ENCODE measurements at regions not wholly inside any gene's neighbourhood (a gene's known extent, or its start where the extent isn't known, plus 50 kb on each side); places are given as distances from the start of the nearest gene placed in this dataset.
"Not testable (repeated sequence)": the region's sequence is repeated elsewhere in the genome, so short reads cannot be mapped to it uniquely, and the experiment has no call there.

DNA sequence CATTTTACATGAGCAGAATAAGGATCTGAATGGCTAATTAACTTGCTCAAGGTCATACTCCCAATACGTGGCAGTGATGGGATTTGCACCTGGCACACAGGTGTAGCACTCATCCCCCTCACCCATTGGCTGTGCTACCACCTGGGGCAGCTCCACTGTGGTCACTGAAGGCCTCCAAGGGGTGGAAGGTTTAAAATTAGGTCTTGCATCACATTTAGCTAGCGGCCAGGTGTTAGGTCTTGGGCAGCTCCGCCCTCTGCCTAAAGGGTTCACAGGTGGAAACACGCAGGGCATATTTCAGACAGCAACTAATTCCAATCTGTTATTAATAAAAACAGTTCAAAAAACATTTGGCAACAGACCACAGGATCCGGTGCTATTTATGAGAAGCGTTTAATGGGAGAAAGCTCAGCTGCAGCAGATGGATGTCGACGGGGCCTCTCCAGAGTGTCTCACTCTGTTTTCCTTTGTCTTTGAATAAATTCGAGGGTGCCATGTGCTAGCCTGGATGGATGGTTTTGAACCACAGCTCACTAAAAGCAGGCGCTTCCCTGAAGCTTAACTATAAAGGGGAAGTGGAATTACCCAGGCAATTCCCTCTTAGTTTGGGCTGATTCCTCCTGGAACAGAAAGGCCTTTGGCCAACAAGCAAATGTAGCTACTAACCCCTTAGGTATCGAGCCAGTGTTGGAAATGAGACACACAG lies 1017.6 kb downstream of the TYW1 start:
- DNase-seq (ENCODE audit: low spot score) = no peak

DNA sequence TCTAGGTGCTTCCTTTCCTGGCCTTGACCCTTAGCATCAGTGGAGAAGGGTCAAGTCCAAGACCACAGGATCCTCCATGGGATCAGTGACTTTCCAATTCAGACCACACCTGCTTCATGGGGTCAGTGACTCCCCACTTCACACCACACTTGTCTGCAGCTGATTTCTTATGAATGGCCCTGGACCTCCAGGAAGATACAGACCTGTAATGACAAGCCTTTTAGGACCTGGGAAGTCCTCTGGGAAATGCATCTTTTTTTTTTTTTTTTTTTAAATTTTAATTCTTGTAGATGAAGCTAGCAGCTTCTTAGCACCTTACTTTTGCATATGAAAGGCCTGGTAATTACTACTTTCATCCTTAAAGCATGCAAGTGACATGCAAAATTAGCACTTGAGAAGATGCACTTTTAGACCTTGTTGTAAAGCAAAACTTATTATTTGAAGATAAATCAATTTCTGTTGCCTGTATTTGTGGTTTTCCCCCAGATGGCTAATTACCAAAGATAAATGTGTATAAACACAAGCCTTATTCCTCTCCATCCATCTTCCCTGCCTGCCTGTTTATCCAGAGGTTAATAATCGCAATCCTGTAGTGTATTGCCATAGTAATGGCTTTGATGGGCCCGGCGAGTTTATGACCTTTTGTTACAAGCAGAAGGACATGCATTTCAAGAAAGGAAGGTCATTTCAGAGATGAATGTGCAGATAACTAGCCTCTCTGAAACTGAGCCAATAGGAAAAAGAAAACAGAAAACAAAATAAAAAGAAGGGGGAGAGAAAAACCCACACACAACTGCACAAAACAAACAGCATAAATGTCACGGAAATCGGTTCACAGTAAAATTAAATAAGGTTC lies 1018.7 kb downstream of the TYW1 start:
- DNase-seq (ENCODE audit: low spot score) = no peak

DNA sequence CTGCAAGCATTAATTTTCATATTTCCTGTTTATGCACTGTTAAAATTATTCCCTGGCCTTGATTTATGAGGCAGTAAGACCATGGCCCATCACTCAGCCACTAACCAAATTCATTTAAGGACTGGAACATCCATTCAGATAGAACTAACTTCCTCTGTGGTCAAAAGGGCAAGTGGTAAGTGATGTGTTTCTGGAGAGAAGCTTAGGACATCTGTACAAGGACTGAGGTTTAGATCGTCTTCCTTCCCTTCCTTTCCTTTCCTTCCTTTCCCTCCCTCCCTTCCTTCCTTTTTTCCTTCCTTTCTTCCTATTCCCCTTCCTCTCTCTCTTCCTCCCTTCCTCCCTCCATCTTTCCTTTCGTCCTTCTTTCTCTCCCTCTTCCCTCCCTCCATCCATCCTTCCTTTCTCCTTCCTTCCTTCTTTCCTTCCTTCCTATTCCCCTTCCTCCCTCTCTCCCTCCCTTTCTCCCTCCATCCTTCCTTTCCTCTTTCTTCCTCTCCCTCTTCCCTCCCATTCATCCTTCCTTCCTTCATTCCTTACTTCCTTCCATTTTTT lies 1019.4 kb downstream of the TYW1 start:
- no peak for DNase-seq (ENCODE audit: low spot score)

DNA sequence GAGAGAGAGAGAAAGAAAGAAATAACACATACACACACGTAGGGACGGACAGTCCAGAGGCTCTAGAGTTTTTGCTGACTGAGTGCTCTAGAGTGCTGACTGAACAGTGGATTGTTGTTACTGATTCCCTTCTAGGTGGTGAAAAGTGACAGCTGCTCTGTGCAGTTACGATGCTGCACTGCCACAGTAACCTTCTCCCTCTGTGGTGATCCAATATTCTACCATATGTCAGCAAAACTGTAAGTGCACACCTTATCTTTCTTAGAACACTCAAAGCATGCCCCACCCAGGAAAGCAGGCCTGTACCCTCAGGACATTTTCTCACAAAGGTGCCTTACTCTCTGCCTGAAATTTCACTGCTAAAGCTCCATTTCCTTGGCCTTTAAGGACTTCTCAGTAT lies 1023.5 kb downstream of the TYW1 start:
- DNase-seq (ENCODE audit: low spot score) = no peak

DNA sequence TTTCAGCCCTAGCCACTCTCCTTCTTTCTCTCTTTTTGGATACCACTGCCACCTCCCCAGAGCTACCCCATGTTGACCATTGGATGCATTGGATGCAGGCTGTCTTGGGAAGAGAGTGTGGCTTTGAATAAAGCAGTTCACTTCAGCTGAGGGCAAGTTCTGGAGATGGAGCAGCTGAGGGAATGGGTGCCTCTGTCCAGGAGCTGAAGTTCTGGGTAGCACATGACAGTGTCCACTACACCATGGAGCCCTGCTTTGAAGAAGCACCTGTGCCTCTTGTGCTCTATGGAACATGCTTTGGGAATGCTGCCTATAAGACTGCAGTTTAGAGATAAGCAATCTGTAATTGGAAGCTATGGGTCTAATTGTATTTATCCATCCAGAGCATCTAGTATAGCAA lies 1028.7 kb downstream of the TYW1 start:
- DNase-seq (ENCODE audit: low spot score) = no peak

DNA sequence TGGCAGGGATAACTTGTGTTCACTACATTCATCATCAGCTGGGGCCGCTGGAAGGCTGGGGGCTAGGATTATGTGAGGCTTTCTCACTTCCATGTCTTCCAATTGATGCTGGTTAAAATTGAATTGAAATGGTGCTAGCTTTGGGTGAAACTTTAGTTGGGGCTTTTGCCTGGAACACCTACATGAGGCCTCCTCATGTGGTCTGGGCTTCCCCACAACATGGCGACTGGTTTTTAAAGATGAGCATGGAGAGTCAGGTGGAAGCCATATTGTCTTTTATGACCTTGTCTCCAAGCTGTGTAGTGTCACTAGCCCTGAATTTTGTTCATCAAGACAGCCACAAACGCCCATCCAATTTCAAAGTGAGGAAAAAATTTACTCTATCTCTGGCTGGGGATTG lies 1033.9 kb downstream of the TYW1 start:
- DNase-seq (ENCODE audit: low spot score) = no peak

DNA sequence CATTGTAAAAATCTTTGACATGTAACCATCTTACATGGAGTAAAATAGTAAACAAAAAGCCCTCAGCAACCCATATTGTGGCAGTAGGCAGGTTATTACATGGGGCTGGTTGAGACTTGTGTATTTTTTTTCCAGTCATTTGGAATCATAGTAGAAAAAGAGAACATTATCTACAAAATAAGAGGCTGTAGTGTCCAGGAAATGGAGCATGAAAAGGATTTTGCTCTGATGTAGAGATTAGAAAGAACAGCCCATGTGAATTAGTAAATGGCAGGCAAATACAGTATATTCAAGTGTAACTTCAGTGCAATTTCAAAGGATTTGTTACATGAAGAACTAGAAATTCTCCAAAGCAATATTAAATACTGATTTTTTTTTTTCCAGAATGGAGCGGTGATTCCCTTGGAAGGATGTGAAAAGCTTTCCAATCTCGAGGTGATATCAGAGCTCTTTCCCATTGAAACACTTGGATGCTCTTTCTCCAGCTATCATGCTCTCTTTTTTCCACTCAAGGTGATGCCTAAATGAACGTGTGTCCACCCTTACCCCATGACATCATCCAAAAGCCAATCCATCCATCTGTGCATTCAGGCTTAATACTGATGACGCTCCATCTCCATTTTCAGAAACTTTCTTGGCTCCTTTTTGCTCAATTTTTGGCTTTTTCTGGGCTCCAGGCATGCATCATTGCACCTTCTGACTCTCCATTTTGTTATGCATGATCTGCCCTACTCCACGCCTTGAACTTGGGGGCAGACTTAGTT lies 1034.7 kb downstream of the TYW1 start:
- DNase-seq (ENCODE audit: low spot score) = no peak

DNA sequence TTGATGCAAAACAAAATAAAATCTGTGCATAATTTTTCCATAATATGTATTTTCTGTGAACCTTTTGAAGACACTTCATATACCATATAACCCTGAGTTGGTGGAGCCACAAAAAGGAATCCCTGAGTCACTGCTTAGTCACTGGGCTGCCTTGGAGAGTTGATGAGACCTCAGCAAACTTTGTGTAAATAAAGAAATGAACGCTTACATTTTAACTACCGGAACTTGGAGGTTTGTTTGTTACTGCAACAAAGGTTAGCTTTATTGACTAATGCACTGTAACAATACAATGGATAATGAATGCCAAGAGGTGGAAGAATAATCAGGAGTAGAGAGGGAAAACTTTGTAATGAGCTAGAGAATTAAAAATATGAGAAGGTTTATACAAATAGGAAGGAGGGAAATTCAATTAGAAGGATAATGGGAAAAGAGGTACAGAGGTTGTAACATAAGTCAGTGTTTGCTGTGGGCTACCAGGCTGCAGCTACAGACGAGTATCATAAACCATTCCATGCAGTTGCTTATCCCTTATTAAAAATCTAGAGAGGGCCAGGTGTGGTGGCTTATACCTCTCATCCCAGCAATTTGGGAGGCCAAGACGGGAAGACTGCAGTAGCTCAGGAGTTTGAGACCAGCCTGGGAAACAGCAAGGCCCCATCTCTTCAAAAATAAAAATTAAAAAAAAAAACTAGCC lies 1042.1 kb downstream of the TYW1 start:
- DNase-seq (ENCODE audit: low spot score) = no peak

DNA sequence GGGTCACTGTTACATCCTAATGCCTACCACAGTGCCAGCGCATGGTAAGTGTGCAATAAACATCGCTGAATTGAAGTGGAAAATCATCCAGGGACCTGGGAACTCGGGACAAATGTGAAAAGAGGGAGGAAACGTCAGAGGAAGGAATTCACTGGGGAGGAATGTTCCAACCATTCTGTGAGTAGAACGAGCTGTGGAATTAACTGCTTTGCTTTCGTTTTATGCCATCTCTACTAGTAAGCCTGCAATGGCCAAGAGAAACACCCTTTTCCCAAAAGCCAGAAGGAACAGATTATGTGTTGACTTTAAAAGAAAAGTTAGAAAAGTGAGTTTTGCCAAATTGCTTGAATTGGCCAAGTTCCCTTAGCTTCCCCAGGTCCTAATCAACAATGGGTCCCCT lies 1044.9 kb downstream of the TYW1 start:
- no peak for DNase-seq (ENCODE audit: low spot score)

DNA sequence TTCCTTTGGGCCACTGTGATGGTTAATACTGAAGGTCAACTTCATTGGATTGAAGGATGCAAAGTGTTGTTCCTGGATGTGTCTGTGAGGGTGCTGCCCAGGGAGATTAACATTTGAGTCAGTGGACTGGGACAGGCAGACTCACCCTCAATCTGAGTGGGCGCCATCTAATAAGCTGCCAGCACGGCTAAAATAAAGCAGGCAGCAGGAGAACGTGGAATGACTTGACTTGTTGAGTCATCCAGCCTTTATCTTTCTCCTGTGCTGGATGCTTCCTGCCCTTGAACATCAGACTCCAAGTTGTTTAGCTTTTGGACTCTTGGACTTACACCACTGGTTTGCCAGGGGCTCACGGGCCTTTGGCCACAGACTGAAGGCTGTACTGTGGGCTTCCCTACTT lies 1046.9 kb downstream of the TYW1 start:
- no peak for DNase-seq (ENCODE audit: low spot score)

DNA sequence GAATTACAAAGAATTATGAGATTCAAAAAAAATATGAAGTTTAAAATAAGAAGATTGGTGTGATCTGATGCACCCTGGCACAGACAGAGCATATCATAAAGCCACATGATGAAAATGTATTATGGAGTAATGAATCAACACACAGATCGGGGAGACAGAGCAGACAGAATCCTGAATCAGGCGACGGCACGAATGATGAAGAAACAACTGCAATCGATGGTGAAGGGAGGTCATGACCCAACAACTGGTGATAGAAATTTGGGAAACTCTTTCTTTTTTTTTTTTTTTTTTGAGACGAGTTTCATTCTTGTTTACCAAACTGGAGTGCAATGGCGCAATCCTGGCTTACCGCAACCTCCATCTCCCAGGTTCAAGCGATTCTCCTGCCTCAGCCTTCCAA lies 1054.0 kb downstream of the TYW1 start:
- DNase-seq (ENCODE audit: low spot score) = no peak

DNA sequence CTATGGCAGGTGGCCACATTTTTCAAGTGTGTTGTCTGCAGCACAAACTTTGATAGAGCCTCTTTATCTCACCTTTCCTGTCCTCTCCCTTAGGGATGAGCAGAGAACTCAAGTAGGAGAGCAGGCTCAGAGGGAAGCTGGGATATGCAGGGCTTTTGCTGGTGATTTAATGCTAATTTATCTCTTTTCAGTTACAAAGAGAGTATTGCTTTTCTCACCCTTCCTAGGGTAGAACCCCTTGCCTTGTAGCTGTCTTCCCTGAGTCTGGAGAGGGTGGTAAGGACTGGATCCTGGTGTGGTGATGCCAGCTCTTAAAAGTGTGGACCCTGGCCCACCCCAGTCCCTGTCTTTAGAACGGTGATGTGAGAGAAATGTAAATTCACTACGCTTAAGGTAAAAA lies 1061.4 kb downstream of the TYW1 start:
- no peak for DNase-seq (ENCODE audit: low spot score)

DNA sequence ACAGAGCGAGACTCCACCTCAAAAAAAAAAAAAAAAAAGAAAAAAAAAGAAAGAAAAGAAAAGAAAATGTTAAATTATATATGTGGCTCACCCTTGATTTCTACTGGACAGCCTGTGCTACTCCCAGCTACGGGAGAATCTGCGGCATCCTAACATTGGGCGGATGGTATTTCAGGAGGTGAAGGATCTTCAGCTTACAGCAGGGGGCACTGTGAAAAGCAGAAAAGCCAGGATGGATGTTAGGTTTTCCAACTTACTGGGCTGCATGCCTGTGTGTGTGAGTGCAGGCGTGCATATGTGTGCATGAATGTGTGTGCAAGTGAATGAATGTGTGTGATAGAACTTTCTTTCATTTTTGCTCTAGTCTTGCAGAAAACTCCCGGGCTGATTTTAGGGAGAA lies 1066.5 kb downstream of the TYW1 start:
- DNase-seq (ENCODE audit: low spot score) = no peak

DNA sequence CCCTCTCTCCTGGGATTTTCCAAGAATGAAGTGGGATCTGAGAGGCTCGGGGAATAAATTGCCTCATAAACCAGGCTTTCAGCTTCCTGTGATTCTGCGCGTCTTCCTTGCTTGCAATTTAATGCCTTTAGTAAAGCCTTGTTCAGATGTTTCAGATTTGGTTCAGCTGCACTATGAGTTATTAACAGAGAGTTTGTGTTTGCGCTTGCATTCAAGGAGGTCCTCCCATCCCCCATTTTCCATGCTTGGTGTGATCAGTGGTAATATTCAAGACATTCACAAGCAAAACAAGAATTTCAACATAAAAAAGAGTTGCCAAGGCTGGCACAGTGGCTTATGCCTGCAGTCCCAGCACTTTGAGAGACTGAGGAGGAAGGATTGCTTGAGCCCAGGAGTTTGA lies 1068.9 kb downstream of the TYW1 start:
- DNase-seq (ENCODE audit: low spot score) = no peak

DNA sequence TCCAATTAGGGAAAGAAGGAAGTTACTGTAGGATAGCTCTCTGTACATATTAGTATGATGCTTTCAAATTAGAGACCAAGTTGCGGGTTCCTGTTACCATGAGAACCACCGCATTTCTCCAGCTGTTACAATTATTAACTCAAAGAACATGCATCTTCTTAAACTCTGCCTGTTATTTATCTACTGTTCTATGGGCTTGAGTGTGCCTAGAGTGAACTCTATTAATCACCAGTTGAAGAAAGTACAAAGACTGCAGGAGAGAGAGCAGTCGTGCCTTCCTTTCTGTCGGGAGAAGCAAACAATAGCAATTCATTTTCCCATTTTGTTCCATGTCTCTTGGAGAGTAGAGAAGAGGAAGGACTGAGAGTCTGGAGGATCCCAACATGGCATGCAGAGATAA lies 1071.2 kb downstream of the TYW1 start:
- no peak for DNase-seq (ENCODE audit: low spot score)

DNA sequence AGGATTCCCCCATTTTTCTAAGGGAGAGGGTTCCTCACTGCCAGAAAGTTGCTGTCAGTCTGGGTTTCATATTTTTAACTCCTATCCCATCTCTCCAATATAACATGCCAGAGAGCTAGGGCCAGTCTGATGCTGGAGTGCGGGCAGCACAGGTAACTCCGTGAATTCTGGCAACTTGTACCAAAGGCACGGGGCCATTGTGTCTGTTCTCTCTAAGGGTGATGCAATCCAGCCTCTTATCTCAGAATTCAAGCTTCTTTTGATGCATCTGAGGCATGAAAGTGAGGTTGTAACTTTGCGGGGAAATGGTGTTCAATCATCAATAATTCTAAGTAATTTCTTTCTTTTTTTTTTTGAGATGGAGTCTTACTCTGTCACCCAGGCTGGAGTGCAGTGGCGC lies 1074.4 kb downstream of the TYW1 start:
- DNase-seq (ENCODE audit: low spot score) = no peak

DNA sequence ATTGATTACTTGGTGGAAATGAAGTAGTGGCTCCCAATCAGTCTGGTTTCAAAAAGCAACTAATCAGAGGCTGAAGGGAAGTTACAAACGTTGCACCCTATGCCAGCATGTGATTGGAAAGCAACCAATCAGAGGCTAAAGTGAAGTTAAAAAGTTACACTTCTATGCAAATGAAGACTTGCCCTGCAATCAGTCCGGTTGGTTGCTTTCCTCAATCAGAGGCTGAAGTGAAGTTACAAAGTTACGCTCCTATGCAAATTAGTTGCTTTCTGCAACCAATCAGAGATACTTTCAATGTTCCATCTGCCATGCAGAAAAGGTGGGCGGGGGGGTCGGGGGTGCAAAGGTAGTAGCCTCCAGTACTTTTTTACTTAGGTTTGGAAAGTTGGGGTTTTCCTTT lies 1077.1 kb downstream of the TYW1 start:
- DNase-seq (ENCODE audit: low spot score) = no peak

DNA sequence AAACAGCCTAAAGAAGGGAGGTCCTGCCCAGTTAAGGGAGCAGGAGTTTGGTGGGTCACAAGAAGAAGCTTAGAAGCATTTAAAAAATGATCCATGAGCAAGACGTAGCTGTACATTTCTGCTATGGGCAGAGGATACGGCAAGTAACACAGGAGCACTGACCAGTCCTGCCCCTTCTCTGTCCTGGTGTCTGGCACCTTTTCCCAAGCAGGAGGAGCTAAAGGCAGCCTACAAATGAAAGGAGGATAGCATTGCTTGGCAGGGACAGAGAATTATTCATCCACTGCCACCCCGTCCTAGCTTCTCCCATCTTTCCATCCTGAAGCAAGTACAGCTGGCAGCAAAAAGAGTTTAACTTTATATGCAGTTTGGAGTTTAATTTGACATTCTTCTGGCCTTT lies 1077.6 kb downstream of the TYW1 start:
- DNase-seq (ENCODE audit: low spot score) = no peak

DNA sequence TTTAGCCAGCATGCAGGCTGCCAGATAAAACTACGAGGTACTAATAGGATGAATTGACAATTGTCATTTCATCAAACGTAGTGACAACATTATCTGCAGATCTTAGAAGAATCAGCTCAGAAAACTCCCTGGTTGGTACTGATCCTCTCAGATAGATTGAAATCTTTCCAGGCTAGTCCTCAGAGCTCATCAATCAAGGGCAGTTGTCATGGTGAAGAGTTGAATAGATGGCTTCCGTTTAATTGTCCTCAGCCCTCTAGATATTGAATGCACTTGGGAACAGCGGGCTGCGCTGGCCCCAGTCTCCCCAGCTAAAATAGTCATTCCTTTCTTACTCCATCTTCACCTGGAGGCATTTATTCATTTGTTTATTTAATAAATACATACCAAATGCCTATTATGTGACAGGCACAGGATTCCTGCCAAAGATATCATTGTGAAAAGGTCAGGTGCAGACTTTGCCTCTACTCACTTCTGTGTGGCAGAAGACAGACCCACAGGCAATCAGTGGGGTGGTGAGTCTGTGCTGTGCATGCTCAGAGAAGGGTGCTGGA lies 1081.6 kb downstream of the TYW1 start:
- DNase-seq (ENCODE audit: low spot score) = no peak

DNA sequence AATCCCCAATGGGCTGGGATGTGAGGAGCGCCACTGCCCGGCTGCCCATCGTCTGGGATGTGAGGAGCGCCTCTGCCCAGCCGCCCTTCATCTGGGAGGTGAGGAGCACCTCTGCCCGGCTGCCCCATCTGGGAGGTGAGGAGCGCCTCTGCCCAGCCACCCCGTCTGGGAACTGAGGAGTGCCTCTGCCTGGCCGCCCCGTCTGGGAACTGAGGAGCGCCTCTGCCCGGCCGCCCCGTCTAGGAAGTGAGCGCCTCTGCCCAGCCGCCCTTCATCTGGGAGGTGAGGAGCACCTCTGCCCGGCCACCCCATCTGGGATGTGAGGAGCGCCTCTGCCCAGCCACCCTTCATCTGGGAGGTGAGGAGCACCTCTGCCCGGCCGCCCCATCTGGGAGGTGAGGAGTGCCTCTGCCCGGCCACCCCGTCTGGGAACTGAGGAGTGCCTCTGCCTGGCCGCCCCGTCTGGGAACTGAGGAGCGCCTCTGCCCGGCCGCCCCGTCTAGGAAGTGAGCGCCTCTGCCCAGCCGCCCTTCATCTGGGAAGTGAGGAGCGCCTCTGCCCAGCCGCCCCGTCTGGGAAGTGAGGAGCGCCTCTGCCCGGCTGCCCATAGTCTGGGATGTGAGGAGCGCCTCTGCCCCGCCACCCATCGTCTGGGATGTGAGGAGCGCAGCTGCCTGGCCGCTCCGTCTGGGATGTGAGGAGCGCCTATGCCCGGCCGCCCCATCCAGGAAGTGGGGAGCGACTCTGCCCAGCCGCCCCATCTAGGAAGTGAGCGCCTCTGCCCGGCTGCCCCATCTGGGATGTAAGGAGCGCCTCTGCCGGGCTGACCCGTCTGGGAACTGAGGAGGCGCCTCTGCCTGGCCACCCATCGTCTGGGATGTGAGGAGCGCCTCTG lies 1085.7 kb downstream of the TYW1 start:
- DNase-seq (ENCODE audit: low spot score) = not testable (repeated sequence)

All from AG08396 (cell line).